Adrenal gland (tissue), 5 donors: ENCODE measurements at regions not wholly inside any gene's neighbourhood (a gene's known extent, or its start where the extent isn't known, plus 50 kb on each side); places are given as distances from the start of the nearest gene placed in this dataset.

ENCODE experiments used
- CTCF ChIP-seq, 6 experiments: fragments of 450-650 bp in 4 of 6; fragments of 200-600 bp in 2 of 6; sonication (generic) in 1 of 6; IDR thresholded peaks; 1 replicate in 5 of 6; 2 replicates in 1 of 6; pipeline versions ENCODE4 v1.5.1 to v1.8.0; 2016 to 2021; ENCODE audit warnings: antibody characterized with exemption in 6 of 6, mild to moderate bottlenecking in 2 of 6, moderate library complexity in 1 of 6
- POLR2A ChIP-seq, 2 donors: fragments of 450-650 bp; IDR thresholded peaks; one replicate each; pipeline ENCODE4 v1.6.1; 2017; ENCODE audit warnings: antibody characterized with exemption in 2 of 2, mild to moderate bottlenecking in 2 of 2, moderate library complexity in 1 of 2
- donor health status: DM: no; HTN: no; CAD: no.

- TF ChIP-seq CTCF (IDR thresholded peaks at IDR 0.05) (no peak), POLR2A (IDR thresholded peaks at IDR 0.05) (no peak)
Measured at GRCh38 chr18:71995904-71996465, 548.2 kb downstream of the CBLN2 start.
